Right lobe of liver (tissue), 6 donors: ENCODE measurements at regions not wholly inside any gene's neighbourhood (a gene's known extent, or its start where the extent isn't known, plus 50 kb on each side); places are given as distances from the start of the nearest gene placed in this dataset.

Experiments used
- ATAC-seq, 4 donors: fragments of 200-7000 bp; cut with Tn5 transposase; one replicate each; pipeline ENCODE4 v1.9.1; 2020; ENCODE audit warnings: mild to moderate bottlenecking in 4 of 4, moderate library complexity in 4 of 4
- DNase-seq, 3 donors: peaks; one replicate each; pipeline ENCODE4 v3.0.0-alpha.2; 2020
- H3K27ac ChIP-seq, 3 donors: fragments of 200-600 bp; one replicate each; pipeline ENCODE4 v1.8.0; 2022
- H3K27me3 ChIP-seq, 2 donors: fragments of 200-600 bp; one replicate each; pipeline ENCODE4 v1.8.0; 2022
- H3K36me3 ChIP-seq, 4 donors: fragments of 200-600 bp; sonication (generic) in 1 of 4; one replicate each; pipeline versions ENCODE4 v1.5.1 to v1.8.0; 2017 to 2022; ENCODE audit warnings: control low read depth in 1 of 4
- H3K4me1 ChIP-seq, 4 donors: fragments of 200-600 bp; sonication (generic) in 1 of 4; one replicate each; pipeline versions ENCODE4 v1.5.1 to v1.8.0; 2017 to 2022; ENCODE audit warnings: control low read depth in 1 of 4
- H3K4me3 ChIP-seq, 3 donors: fragments of 200-600 bp; one replicate each; pipeline ENCODE4 v1.8.0; 2022
- H3K9me3 ChIP-seq, 4 donors: fragments of 200-600 bp; sonication (generic) in 1 of 4; one replicate each; pipeline versions ENCODE4 v1.5.1 to v1.8.0; 2017 to 2022; ENCODE audit warnings: control low read depth in 1 of 4
- CTCF ChIP-seq, 4 donors: fragments of 200-600 bp in 3 of 4; fragments of 450-650 bp in 1 of 4; IDR thresholded peaks; one replicate each; pipeline versions ENCODE4 v1.5.1 to v1.8.0; 2016 to 2022; ENCODE audit warnings: antibody characterized with exemption in 4 of 4, mild to moderate bottlenecking in 2 of 4
- POLR2A ChIP-seq: fragments of 450-650 bp; IDR thresholded peaks from one replicate; pipeline ENCODE4 v1.6.1; 2017; ENCODE audit warnings: antibody characterized with exemption, mild to moderate bottlenecking
- WGBS: methylation state at CpG from one replicate; pipeline ENCODE4 v1.1.6; 2018; ENCODE audit warnings: low coverage, low lambda C conversion rate; ENCODE audit not compliant: insufficient coverage; ENCODE audit errors: missing lambda C conversion rate; 5-methylcytosine and 5-hydroxymethylcytosine counted together
- intact Hi-C, 2 donors: fragments of 100-400 bp; cut with DNase I; formaldehyde crosslinking; loops; one replicate each; pipeline versions ENCODE4 v1.11.2 to v1.14.1; 2022
- donor health status: DM: no; HTN: yes; CAD: no.
- donor health status: DM: no; HTN: no; CAD: no.
- donor health status: DM: no; HTN: no; CAD: no.
- donor health status: DM: no; HTN: yes; CAD: no.
- donor health status: DM: no; HTN: yes; CAD: no.

GRCh38 chr2:150767991-150768746 is 280.7 kb upstream of the RND3 start:
- 74% methylated on average over 5 of the region's 5 CpGs for WGBS
- Histone ChIP-seq H3K4me3 (no peak overlapping the region), H3K27me3 (no peaks in the 10 kb centered on the region), H3K36me3 (no peaks in the 10 kb centered on the region), H3K9me3 (no peaks in the 10 kb centered on the region), H3K27ac (no peak overlapping the region), H3K4me1 (no peaks in the 10 kb centered on the region)
- intact Hi-C loops, result no loop called here
- TF ChIP-seq CTCF (IDR thresholded peaks at IDR 0.05) (no peak), POLR2A (no peak)
- no peak for ATAC-seq
- no peak for DNase-seq

- no peak for ATAC-seq
- TF ChIP-seq POLR2A (no peak), CTCF (IDR thresholded peaks at IDR 0.05) (no peak)
- Histone ChIP-seq H3K4me3 (no peak overlapping the region), H3K9me3 (no peaks in the 10 kb centered on the region), H3K27me3 (no peaks in the 10 kb centered on the region), H3K36me3 (no peaks in the 10 kb centered on the region), H3K27ac (no peak overlapping the region), H3K4me1 (no peaks in the 10 kb centered on the region)
- DNase-seq, result no peak
- intact Hi-C loops, result no loop called here
- 43% methylated on average over 2 of the region's 2 CpGs for WGBS
Measured at GRCh38 chr2:150762571-150762970, 275.1 kb upstream of the RND3 start.

- DNase-seq (no peak), ATAC-seq (no peak)
- no peaks in the 10 kb centered on the region for H3K27me3 ChIP-seq
- H3K4me1 ChIP-seq, result no peaks in the 10 kb centered on the region
- no peak overlapping the region for H3K4me3 ChIP-seq
- 0% methylated on average over 1 of the region's 1 CpG for WGBS
- intact Hi-C loops, result no loop called here
- no peak for TF ChIP-seq CTCF (IDR thresholded peaks at IDR 0.05)
- TF ChIP-seq POLR2A, result no peak
- H3K27ac ChIP-seq, result no peak overlapping the region
- H3K9me3 ChIP-seq, result no peaks in the 10 kb centered on the region
- H3K36me3 ChIP-seq, result no peaks in the 10 kb centered on the region
Measured at GRCh38 chr2:150759531-150759930, 272.1 kb upstream of the RND3 start.

- intact Hi-C loops, result no loop called here
- Histone ChIP-seq H3K4me1 (no peaks in the 10 kb centered on the region), H3K27me3 (no peaks in the 10 kb centered on the region), H3K36me3 (no peaks in the 10 kb centered on the region), H3K9me3 (no peaks in the 10 kb centered on the region), H3K27ac (no peak overlapping the region), H3K4me3 (no peak overlapping the region)
- DNase-seq, result no peak
- 63% methylated on average over 3 of the region's 3 CpGs for WGBS
- ATAC-seq, result no peak
- no peak for TF ChIP-seq CTCF (IDR thresholded peaks at IDR 0.05)
- no peak for TF ChIP-seq POLR2A
Measured at GRCh38 chr2:150759106-150759505, 271.6 kb upstream of the RND3 start.

GRCh38 chr2:150752229-150752628 is 264.8 kb upstream of the RND3 start:
- intact Hi-C loops, result no loop called here
- no peak for ATAC-seq
- TF ChIP-seq POLR2A (no peak), CTCF (IDR thresholded peaks at IDR 0.05) (no peak)
- H3K27ac ChIP-seq, result no peak overlapping the region
- H3K4me1 ChIP-seq, result no peaks in the 10 kb centered on the region
- no peaks in the 10 kb centered on the region for H3K9me3 ChIP-seq
- no peak overlapping the region for H3K4me3 ChIP-seq
- no peaks in the 10 kb centered on the region for H3K27me3 ChIP-seq
- DNase-seq, result no peak
- no peaks in the 10 kb centered on the region for H3K36me3 ChIP-seq
